GM23338 (cell line): ENCODE measurements at regions not wholly inside any gene's neighbourhood (a gene's known extent, or its start where the extent isn't known, plus 50 kb on each side); places are given as distances from the start of the nearest gene placed in this dataset.

Source experiments
- CREB1 ChIP-seq: fragments of 250-450 bp; sonication (Bioruptor Pico); IDR thresholded peaks from 2 replicates; pipeline ENCODE4 v1.5.0; 2020; ENCODE audit warnings: low read depth, mild to moderate bottlenecking, moderate library complexity
- CTCF ChIP-seq, 2 experiments: fragments of 200-600 bp in 1 of 2; sonication (generic) in 1 of 2; conservative IDR thresholded peaks; 2 replicates each; pipeline versions ENCODE4 v1.5.1 to v1.6.1; 2016 to 2017; ENCODE audit warnings: antibody characterized with exemption in 2 of 2, low read depth in 2 of 2, mild to moderate bottlenecking in 2 of 2, moderate library complexity in 1 of 2
- EZH2 ChIP-seq: fragments of 200-600 bp; sonication (generic); IDR thresholded peaks from one replicate; pipeline ENCODE4 v1.8.0; 2017; ENCODE audit warnings: antibody characterized with exemption, mild to moderate bottlenecking, low read depth; ENCODE audit not compliant: unreplicated experiment
- EZH2phosphoT487 ChIP-seq: fragments of 200-600 bp; sonication (generic); IDR thresholded peaks from one replicate; pipeline ENCODE4 v1.8.1; 2018; ENCODE audit warnings: antibody characterized with exemption; ENCODE audit not compliant: unreplicated experiment
- JUNB ChIP-seq: IDR thresholded peaks from one replicate; pipeline ENCODE4 v1.6.1; 2016; ENCODE audit warnings: antibody characterized with exemption; ENCODE audit not compliant: unreplicated experiment
- POLR2AphosphoS5 ChIP-seq: IDR thresholded peaks from 2 replicates; pipeline ENCODE4 v1.6.1; 2016; ENCODE audit warnings: antibody characterized with exemption, low read depth
- ZNF114 ChIP-seq: fragments of 250-450 bp; sonication (Bioruptor Pico); IDR thresholded peaks from 2 replicates; pipeline ENCODE4 v1.5.0; 2020; ENCODE audit warnings: mild to moderate bottlenecking, moderate library complexity
- ZNF331 ChIP-seq: fragments of 250-450 bp; sonication (Bioruptor Pico); IDR thresholded peaks from 2 replicates; pipeline ENCODE4 v1.5.0; 2020; ENCODE audit warnings: low read depth, mild to moderate bottlenecking, moderate library complexity
- TF ChIP-seq, protein P1 (sequence below): IDR thresholded peaks from one replicate; pipeline ENCODE4 v1.6.1; 2018; ENCODE audit warnings: antibody characterized with exemption; ENCODE audit not compliant: unreplicated experiment
- TF ChIP-seq, protein P2 (sequence below): fragments of 250-450 bp; sonication (Bioruptor Pico); IDR thresholded peaks from 2 replicates; pipeline ENCODE4 v1.5.0; 2020; ENCODE audit warnings: mild to moderate bottlenecking, moderate library complexity
- TF ChIP-seq, protein P3 (sequence below): IDR thresholded peaks from 2 replicates; pipeline ENCODE4 v1.6.1; 2016; ENCODE audit warnings: antibody characterized with exemption

DNA sequence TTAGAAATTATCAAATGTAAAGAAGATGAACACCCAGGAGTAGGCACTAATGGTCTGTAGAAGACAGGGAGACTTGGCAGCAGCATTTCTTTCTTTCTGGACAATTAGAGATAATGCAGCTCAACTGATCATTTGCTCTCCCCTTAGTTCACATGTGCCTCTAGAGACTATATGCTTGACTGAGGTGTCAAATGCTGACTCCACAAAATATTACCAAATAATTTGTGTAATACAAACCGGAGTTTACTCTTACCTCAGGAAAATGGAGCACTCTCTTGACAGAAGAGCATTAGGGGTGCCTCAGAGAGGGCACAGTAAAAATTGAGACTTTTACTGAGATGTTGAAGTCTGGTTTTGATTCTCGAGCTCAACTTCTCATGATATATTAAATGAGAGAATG is 131.8 kb downstream of the ATP6V1G3 start:
- TF ChIP-seq CTCF (conservative IDR thresholded peaks at IDR 0.05; ENCODE audit: low read depth in 2 of 2) (no peak), ZNF114 (CRISPR knock-in tag) (no peak), POLR2AphosphoS5 (no peak), EZH2 (no peak), JUNB (no peak), CREB1 (CRISPR knock-in tag) (no peak), EZH2phosphoT487 (no peak), ZNF331 (CRISPR knock-in tag) (no peak)
- TF ChIP-seq, protein P1, sequence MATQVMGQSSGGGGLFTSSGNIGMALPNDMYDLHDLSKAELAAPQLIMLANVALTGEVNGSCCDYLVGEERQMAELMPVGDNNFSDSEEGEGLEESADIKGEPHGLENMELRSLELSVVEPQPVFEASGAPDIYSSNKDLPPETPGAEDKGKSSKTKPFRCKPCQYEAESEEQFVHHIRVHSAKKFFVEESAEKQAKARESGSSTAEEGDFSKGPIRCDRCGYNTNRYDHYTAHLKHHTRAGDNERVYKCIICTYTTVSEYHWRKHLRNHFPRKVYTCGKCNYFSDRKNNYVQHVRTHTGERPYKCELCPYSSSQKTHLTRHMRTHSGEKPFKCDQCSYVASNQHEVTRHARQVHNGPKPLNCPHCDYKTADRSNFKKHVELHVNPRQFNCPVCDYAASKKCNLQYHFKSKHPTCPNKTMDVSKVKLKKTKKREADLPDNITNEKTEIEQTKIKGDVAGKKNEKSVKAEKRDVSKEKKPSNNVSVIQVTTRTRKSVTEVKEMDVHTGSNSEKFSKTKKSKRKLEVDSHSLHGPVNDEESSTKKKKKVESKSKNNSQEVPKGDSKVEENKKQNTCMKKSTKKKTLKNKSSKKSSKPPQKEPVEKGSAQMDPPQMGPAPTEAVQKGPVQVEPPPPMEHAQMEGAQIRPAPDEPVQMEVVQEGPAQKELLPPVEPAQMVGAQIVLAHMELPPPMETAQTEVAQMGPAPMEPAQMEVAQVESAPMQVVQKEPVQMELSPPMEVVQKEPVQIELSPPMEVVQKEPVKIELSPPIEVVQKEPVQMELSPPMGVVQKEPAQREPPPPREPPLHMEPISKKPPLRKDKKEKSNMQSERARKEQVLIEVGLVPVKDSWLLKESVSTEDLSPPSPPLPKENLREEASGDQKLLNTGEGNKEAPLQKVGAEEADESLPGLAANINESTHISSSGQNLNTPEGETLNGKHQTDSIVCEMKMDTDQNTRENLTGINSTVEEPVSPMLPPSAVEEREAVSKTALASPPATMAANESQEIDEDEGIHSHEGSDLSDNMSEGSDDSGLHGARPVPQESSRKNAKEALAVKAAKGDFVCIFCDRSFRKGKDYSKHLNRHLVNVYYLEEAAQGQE = no peak
- TF ChIP-seq, protein P2, sequence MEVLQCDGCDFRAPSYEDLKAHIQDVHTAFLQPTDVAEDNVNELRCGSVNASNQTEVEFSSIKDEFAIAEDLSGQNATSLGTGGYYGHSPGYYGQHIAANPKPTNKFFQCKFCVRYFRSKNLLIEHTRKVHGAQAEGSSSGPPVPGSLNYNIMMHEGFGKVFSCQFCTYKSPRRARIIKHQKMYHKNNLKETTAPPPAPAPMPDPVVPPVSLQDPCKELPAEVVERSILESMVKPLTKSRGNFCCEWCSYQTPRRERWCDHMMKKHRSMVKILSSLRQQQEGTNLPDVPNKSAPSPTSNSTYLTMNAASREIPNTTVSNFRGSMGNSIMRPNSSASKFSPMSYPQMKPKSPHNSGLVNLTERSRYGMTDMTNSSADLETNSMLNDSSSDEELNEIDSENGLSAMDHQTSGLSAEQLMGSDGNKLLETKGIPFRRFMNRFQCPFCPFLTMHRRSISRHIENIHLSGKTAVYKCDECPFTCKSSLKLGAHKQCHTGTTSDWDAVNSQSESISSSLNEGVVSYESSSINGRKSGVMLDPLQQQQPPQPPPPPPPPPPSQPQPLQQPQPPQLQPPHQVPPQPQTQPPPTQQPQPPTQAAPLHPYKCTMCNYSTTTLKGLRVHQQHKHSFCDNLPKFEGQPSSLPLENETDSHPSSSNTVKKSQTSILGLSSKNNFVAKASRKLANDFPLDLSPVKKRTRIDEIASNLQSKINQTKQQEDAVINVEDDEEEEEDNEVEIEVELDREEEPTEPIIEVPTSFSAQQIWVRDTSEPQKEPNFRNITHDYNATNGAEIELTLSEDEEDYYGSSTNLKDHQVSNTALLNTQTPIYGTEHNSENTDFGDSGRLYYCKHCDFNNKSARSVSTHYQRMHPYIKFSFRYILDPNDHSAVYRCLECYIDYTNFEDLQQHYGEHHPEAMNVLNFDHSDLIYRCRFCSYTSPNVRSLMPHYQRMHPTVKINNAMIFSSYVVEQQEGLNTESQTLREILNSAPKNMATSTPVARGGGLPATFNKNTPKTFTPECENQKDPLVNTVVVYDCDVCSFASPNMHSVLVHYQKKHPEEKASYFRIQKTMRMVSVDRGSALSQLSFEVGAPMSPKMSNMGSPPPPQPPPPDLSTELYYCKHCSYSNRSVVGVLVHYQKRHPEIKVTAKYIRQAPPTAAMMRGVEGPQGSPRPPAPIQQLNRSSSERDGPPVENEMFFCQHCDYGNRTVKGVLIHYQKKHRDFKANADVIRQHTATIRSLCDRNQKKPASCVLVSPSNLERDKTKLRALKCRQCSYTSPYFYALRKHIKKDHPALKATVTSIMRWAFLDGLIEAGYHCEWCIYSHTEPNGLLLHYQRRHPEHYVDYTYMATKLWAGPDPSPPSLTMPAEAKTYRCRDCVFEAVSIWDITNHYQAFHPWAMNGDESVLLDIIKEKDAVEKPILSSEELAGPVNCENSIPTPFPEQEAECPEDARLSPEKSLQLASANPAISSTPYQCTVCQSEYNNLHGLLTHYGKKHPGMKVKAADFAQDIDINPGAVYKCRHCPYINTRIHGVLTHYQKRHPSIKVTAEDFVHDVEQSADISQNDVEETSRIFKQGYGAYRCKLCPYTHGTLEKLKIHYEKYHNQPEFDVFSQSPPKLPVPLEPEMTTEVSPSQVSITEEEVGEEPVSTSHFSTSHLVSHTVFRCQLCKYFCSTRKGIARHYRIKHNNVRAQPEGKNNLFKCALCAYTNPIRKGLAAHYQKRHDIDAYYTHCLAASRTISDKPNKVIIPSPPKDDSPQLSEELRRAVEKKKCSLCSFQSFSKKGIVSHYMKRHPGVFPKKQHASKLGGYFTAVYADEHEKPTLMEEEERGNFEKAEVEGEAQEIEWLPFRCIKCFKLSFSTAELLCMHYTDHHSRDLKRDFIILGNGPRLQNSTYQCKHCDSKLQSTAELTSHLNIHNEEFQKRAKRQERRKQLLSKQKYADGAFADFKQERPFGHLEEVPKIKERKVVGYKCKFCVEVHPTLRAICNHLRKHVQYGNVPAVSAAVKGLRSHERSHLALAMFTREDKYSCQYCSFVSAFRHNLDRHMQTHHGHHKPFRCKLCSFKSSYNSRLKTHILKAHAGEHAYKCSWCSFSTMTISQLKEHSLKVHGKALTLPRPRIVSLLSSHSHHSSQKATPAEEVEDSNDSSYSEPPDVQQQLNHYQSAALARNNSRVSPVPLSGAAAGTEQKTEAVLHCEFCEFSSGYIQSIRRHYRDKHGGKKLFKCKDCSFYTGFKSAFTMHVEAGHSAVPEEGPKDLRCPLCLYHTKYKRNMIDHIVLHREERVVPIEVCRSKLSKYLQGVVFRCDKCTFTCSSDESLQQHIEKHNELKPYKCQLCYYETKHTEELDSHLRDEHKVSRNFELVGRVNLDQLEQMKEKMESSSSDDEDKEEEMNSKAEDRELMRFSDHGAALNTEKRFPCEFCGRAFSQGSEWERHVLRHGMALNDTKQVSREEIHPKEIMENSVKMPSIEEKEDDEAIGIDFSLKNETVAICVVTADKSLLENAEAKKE = no peak
- TF ChIP-seq, protein P3, sequence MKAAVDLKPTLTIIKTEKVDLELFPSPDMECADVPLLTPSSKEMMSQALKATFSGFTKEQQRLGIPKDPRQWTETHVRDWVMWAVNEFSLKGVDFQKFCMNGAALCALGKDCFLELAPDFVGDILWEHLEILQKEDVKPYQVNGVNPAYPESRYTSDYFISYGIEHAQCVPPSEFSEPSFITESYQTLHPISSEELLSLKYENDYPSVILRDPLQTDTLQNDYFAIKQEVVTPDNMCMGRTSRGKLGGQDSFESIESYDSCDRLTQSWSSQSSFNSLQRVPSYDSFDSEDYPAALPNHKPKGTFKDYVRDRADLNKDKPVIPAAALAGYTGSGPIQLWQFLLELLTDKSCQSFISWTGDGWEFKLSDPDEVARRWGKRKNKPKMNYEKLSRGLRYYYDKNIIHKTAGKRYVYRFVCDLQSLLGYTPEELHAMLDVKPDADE = no peak
